ENCODE measurements at regions not wholly inside any gene's neighbourhood (a gene's known extent, or its start where the extent isn't known, plus 50 kb on each side); places are given as distances from the start of the nearest gene placed in this dataset.

DNA sequence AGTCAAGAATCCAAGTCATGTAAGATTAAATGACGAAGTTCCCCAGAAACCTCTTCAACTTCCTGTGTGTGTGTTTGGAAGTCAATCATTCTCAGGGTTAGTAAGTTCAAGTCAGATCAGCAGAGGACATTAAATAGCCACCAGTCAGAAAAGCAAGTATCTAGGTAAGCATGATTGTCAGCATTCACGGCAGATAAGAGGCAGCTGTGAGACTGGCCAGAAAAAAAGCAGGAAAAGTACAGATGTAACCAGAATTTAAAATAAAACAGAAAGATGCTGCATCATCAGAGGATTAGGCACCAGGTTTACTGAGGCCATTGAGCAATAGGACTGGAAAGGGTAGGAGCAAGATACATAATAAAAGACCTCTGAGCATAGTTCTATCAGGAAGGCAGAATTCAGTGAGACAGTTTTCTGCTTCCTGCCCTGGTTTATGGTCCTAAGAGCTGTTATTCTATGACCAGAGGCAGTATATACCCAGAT, 606.9 kb downstream of the FSCB start:
- Histone ChIP-seq H3K27ac (no peak overlapping the region), H3K4me1 (no peaks in the 10 kb centered on the region), H3K36me3 (no peaks in the 10 kb centered on the region), H3K4me3 (no peak overlapping the region), H3K27me3 (no peaks in the 10 kb centered on the region), H3K9me3 (peaks cover 0 to 8% (median 0%) of the 10 kb centered on the region in 12 donors)
- ATAC-seq (no peak), DNase-seq (no peak)
- intact Hi-C loops (cut with DNase I), result no loop called here
- TF ChIP-seq, protein P1, sequence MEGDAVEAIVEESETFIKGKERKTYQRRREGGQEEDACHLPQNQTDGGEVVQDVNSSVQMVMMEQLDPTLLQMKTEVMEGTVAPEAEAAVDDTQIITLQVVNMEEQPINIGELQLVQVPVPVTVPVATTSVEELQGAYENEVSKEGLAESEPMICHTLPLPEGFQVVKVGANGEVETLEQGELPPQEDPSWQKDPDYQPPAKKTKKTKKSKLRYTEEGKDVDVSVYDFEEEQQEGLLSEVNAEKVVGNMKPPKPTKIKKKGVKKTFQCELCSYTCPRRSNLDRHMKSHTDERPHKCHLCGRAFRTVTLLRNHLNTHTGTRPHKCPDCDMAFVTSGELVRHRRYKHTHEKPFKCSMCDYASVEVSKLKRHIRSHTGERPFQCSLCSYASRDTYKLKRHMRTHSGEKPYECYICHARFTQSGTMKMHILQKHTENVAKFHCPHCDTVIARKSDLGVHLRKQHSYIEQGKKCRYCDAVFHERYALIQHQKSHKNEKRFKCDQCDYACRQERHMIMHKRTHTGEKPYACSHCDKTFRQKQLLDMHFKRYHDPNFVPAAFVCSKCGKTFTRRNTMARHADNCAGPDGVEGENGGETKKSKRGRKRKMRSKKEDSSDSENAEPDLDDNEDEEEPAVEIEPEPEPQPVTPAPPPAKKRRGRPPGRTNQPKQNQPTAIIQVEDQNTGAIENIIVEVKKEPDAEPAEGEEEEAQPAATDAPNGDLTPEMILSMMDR (IDR thresholded peaks at IDR 0.05), result no peak
- TF ChIP-seq POLR2A (IDR thresholded peaks at IDR 0.05), result no peak
- WGBS, 4 donors, result 26 to 34% (median 29%) methylated on average over 2 of the region's 2 CpGs

DNA sequence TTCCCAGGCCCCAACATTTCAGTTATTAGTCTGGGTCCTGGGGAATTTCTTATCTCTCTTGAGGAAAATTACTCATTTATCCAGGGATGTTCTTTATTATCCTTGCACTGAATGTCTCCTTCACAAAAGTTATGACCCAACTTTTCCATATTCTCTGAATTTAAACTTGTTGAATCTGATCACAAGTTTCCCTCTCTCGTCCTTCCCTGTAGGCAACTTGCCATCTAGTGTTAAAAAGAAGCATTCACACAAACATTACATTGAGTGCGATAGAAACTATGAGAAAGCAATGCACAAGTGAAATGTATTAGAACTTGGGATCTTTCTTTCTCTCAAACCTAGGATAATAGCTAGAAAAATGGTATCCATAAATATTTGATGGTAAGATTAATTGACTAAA, 608.4 kb downstream of the FSCB start:
- intact Hi-C loops (cut with DNase I), result no loop called here
- TF ChIP-seq POLR2A (IDR thresholded peaks at IDR 0.05), result no peak
- TF ChIP-seq, protein P1 (IDR thresholded peaks at IDR 0.05), result no peak

DNA sequence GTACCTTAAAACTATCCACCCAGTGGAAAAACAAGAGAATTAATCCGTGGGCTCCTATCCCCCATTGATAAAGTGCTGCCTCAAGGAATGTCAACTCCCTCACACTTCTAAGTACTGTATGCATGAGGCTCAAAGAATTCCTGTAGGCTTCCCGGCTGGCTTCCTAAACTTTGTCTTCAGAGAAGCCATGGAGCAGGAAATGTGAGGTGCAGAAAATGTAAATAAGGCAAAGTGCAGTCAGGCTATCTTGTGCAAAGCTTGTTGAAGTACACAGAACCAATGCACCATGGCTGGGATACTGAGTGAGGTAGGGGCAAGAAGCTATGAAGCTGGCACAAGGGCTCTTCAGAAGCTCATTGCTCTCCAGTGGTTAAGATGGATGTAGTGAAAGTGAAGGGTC, 611.0 kb downstream of the FSCB start:
- intact Hi-C loops (cut with DNase I), result no loop called here
- WGBS, 4 donors, result 38 to 61% (median 46%) methylated on average over 2 of the region's 2 CpGs
- no peak for ATAC-seq

More for the DNA sequence above, 608.4 kb downstream of the FSCB start:
- H3K9me3 ChIP-seq, result no peaks in the 10 kb centered on the region
- H3K4me3 ChIP-seq, result no peak overlapping the region
- no peak overlapping the region for H3K27ac ChIP-seq
- DNase-seq, result no peak
- no peaks in the 10 kb centered on the region for H3K4me1 ChIP-seq
- 53 to 65% (median 54%) methylated on average over 2 of the region's 2 CpGs for WGBS, 4 donors
- ATAC-seq, result no peak
- H3K36me3 ChIP-seq, result no peaks in the 10 kb centered on the region
- H3K27me3 ChIP-seq, result no peaks in the 10 kb centered on the region

DNA sequence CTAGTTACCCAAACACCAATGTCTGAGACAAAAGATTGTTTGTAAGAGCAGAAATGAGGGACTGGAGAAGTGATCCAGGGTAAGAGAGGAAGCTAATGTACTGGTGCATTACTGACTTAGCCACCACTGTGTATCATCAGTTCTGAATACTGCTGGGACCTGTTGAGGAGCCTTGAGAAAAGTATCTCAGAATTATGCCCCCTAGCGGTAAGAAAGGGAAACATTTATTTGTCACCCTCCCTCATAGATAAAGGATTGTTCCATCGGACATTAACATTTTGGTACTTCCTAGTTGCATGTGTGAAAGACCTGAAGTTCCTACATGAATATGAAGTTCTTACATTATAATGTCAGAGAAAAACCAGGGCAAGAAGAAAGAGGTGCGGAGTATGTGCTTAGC, 612.5 kb downstream of the FSCB start:
- Histone ChIP-seq H3K27me3 (no peaks in the 10 kb centered on the region), H3K9me3 (no peaks in the 10 kb centered on the region), H3K4me1 (no peaks in the 10 kb centered on the region), H3K27ac (no peak overlapping the region), H3K36me3 (no peaks in the 10 kb centered on the region), H3K4me3 (no peak overlapping the region)
- TF ChIP-seq POLR2A (IDR thresholded peaks at IDR 0.05), result no peak
- TF ChIP-seq, protein P1 (IDR thresholded peaks at IDR 0.05), result peak in 8 of 12 donors; percentile 10 to 62 (median 22)
- ATAC-seq (no peak), DNase-seq (no peak)
- intact Hi-C loops (cut with DNase I), result no loop called here
- WGBS, 4 donors, result 54 to 59% (median 55%) methylated on average over 3 of the region's 3 CpGs

More for the DNA sequence above, 611.0 kb downstream of the FSCB start:
- H3K27me3 ChIP-seq, result no peaks in the 10 kb centered on the region
- no peak overlapping the region for H3K4me3 ChIP-seq
- H3K27ac ChIP-seq, result no peak overlapping the region
- no peaks in the 10 kb centered on the region for H3K9me3 ChIP-seq
- DNase-seq, result no peak
- TF ChIP-seq, protein P1 (IDR thresholded peaks at IDR 0.05), result no peak
- TF ChIP-seq POLR2A (IDR thresholded peaks at IDR 0.05), result no peak
- no peaks in the 10 kb centered on the region for H3K36me3 ChIP-seq
- H3K4me1 ChIP-seq, result no peaks in the 10 kb centered on the region
